OCI-LY1 (cell line): ENCODE measurements at regions not wholly inside any gene's neighbourhood (a gene's known extent, or its start where the extent isn't known, plus 50 kb on each side); places are given as distances from the start of the nearest gene placed in this dataset.

Source experiments
- H2AFZ ChIP-seq: fragments of 200-600 bp; sonication (generic), shearing (Covaris generic); 2 replicates; pipeline ENCODE4 v1.6.0; 2014; ENCODE audit warnings: antibody characterized with exemption, mild to moderate bottlenecking, low read length
- H3F3A ChIP-seq: fragments of 200-600 bp; sonication (generic), shearing (Covaris generic); 2 replicates; pipeline ENCODE4 v1.6.0; 2014; ENCODE audit warnings: mild to moderate bottlenecking, antibody characterized with exemption, low read length, moderate library complexity; ENCODE audit not compliant: insufficient read depth
- H3K27ac ChIP-seq: fragments of 200-600 bp; sonication (generic); 2 replicates; pipeline ENCODE4 v1.5.1; 2014; ENCODE audit warnings: low read length, mixed run types, mild to moderate bottlenecking, low read depth; ENCODE audit not compliant: poor library complexity, severe bottlenecking
- H3K27me3 ChIP-seq: fragments of 200-600 bp; sonication (generic); 2 replicates; pipeline ENCODE4 v1.6.0; 2014; ENCODE audit warnings: antibody characterized with exemption, mild to moderate bottlenecking, low read length, moderate library complexity; ENCODE audit not compliant: insufficient read depth
- H3K36me3 ChIP-seq: fragments of 200-600 bp; sonication (generic); 2 replicates; pipeline ENCODE4 v1.6.1; 2014; ENCODE audit warnings: mild to moderate bottlenecking, antibody characterized with exemption, low read length, moderate library complexity, mixed read lengths; ENCODE audit not compliant: insufficient read depth
- H3K4me1 ChIP-seq: fragments of 200-600 bp; sonication (generic); 2 replicates; pipeline ENCODE4 v1.5.1; 2014; ENCODE audit warnings: mild to moderate bottlenecking, low read length, moderate library complexity; ENCODE audit not compliant: insufficient read depth, severe bottlenecking
- H3K4me2 ChIP-seq: fragments of 200-600 bp; sonication (generic), shearing (Covaris generic); 2 replicates; pipeline ENCODE4 v1.6.1; 2014; ENCODE audit warnings: low read length
- H3K4me3 ChIP-seq: fragments of 200-600 bp; sonication (generic); 2 replicates; pipeline ENCODE4 v1.5.1; 2014; ENCODE audit warnings: low read length, low read depth, mild to moderate bottlenecking, mixed read lengths; ENCODE audit not compliant: poor library complexity, severe bottlenecking
- H3K79me2 ChIP-seq: fragments of 200-600 bp; shearing (Covaris generic); 2 replicates; pipeline ENCODE4 v1.6.1; 2016; ENCODE audit warnings: mixed run types, low read length, mixed read lengths; ENCODE audit not compliant: insufficient read depth
- H3K9ac ChIP-seq: fragments of 200-600 bp; sonication (generic), shearing (Covaris generic); 2 replicates; pipeline ENCODE4 v1.6.1; 2014; ENCODE audit warnings: mild to moderate bottlenecking, low read length, mixed read lengths
- H3K9me2 ChIP-seq: fragments of 200-600 bp; sonication (generic), shearing (Covaris generic); 2 replicates; pipeline ENCODE4 v1.6.1; 2014; ENCODE audit warnings: low read depth, mild to moderate bottlenecking, low read length, mixed read lengths
- H3K9me3 ChIP-seq: fragments of 200-600 bp; shearing (Covaris generic); 2 replicates; pipeline ENCODE4 v1.6.1; 2014; ENCODE audit warnings: low read length, mixed read lengths
- H4K20me1 ChIP-seq: fragments of 200-600 bp; sonication (generic), shearing (Covaris generic); 2 replicates; pipeline ENCODE4 v1.6.0; 2016; ENCODE audit warnings: mild to moderate bottlenecking, low read length; ENCODE audit not compliant: insufficient read depth
- CTCF ChIP-seq: fragments of 200-600 bp; sonication (generic), shearing (Covaris generic); IDR thresholded peaks from 2 replicates; pipeline ENCODE4 v1.5.1; 2017; ENCODE audit warnings: mild to moderate bottlenecking, antibody characterized with exemption, low read length, moderate library complexity, mixed read lengths
- EZH2 ChIP-seq: fragments of 200-600 bp; sonication (generic), shearing (Covaris generic); IDR thresholded peaks from 2 replicates; pipeline ENCODE4 v1.8.0; 2017; ENCODE audit warnings: borderline replicate concordance, mixed run types, mild to moderate bottlenecking, antibody characterized with exemption, low read length, moderate library complexity, mixed read lengths

GRCh38 chr4:117239434-117239833 is 154.1 kb upstream of the TRAM1L1 start:
- no peak overlapping the region for H3K4me3 ChIP-seq
- H3F3A ChIP-seq = no peaks in the 10 kb centered on the region
- H3K9me3 ChIP-seq = no peaks in the 10 kb centered on the region
- no peaks in the 10 kb centered on the region for H3K79me2 ChIP-seq
- no peaks in the 10 kb centered on the region for H3K36me3 ChIP-seq
- no peak overlapping the region for H3K4me2 ChIP-seq
- H3K9ac ChIP-seq = no peak overlapping the region
- no peaks in the 10 kb centered on the region for H3K27me3 ChIP-seq
- no peak overlapping the region for H3K27ac ChIP-seq
- H2AFZ ChIP-seq = no peak overlapping the region
- H3K4me1 ChIP-seq = no peaks in the 10 kb centered on the region
- H3K9me2 ChIP-seq = no peaks in the 10 kb centered on the region
- no peaks in the 10 kb centered on the region for H4K20me1 ChIP-seq
- TF ChIP-seq CTCF (no peak), EZH2 (no peak)

- H3K9me2 ChIP-seq = no peaks in the 10 kb centered on the region
- H3K4me2 ChIP-seq = no peak overlapping the region
Observed at GRCh38 chr4:117249333-117249732, 164.0 kb upstream of the TRAM1L1 start.

GRCh38 chr4:117264072-117264471 is 178.7 kb upstream of the TRAM1L1 start:
- Histone ChIP-seq H3K4me2 (no peak overlapping the region), H3K4me3 (no peak overlapping the region), H2AFZ (no peak overlapping the region), H4K20me1 (no peaks in the 10 kb centered on the region), H3K9ac (no peak overlapping the region), H3F3A (no peaks in the 10 kb centered on the region), H3K27ac (no peak overlapping the region), H3K27me3 (no peaks in the 10 kb centered on the region), H3K36me3 (no peaks in the 10 kb centered on the region), H3K4me1 (no peaks in the 10 kb centered on the region), H3K79me2 (no peaks in the 10 kb centered on the region), H3K9me2 (no peaks in the 10 kb centered on the region), H3K9me3 (no peaks in the 10 kb centered on the region)
- TF ChIP-seq CTCF (no peak), EZH2 (no peak)

More at GRCh38 chr4:117249333-117249732, 164.0 kb upstream of the TRAM1L1 start:
- H4K20me1 ChIP-seq = no peaks in the 10 kb centered on the region
- H3K27me3 ChIP-seq = no peaks in the 10 kb centered on the region
- H3K36me3 ChIP-seq = no peaks in the 10 kb centered on the region
- no peaks in the 10 kb centered on the region for H3K4me1 ChIP-seq
- no peak overlapping the region for H3K4me3 ChIP-seq
- TF ChIP-seq EZH2 (no peak), CTCF (no peak)
- no peaks in the 10 kb centered on the region for H3K79me2 ChIP-seq
- H3K9me3 ChIP-seq = no peaks in the 10 kb centered on the region
- no peak overlapping the region for H3K27ac ChIP-seq
- H2AFZ ChIP-seq = no peak overlapping the region
- H3F3A ChIP-seq = no peaks in the 10 kb centered on the region
- no peak overlapping the region for H3K9ac ChIP-seq
